ENCODE measurements at regions not wholly inside any gene's neighbourhood (a gene's known extent, or its start where the extent isn't known, plus 50 kb on each side); places are given as distances from the start of the nearest gene placed in this dataset.
"Not testable (repeated sequence)": the region's sequence is repeated elsewhere in the genome, so short reads cannot be mapped to it uniquely, and the experiment has no call there.

- no peaks in the 10 kb centered on the region for H3K9me3 ChIP-seq (ENCODE audit: control insufficient read depth, low read length)
- H3K4me3 ChIP-seq (ENCODE audit: insufficient read depth, low read depth, low read length), result no peak overlapping the region
- H3K4me1 ChIP-seq (ENCODE audit: control insufficient read depth, insufficient read depth, low read length), result no peaks in the 10 kb centered on the region
- WGBS, 2 experiments, result 83 to 96% methylated on average over 2 of the region's 2 CpGs
- H3K27ac ChIP-seq (ENCODE audit: insufficient read depth, low read depth, low read length, poor library complexity, severe bottlenecking), result no peak overlapping the region
- H3K27me3 ChIP-seq (ENCODE audit: control insufficient read depth, insufficient read depth, low read length, poor library complexity, severe bottlenecking), result no peaks in the 10 kb centered on the region
- no peaks in the 10 kb centered on the region for H3K36me3 ChIP-seq (ENCODE audit: control insufficient read depth, insufficient read depth, low read length)
Measured at GRCh38 chr9:30078195-30078594, 2306.2 kb upstream of the ACO1 start.

GRCh38 chr9:30089428-30089827 lies 2295.0 kb upstream of the ACO1 start:
- WGBS, 2 experiments, result 92 to 95% methylated on average over 5 of the region's 5 CpGs

GRCh38 chr9:30103647-30104394 lies 2280.6 kb upstream of the ACO1 start:
- H3K36me3 ChIP-seq (ENCODE audit: control insufficient read depth, insufficient read depth, low read length), result no peaks in the 10 kb centered on the region
- H3K4me1 ChIP-seq (ENCODE audit: control insufficient read depth, insufficient read depth, low read length), result no peaks in the 10 kb centered on the region
- H3K9me3 ChIP-seq (ENCODE audit: control insufficient read depth, low read length), result no peaks in the 10 kb centered on the region
- H3K27me3 ChIP-seq (ENCODE audit: control insufficient read depth, insufficient read depth, low read length, poor library complexity, severe bottlenecking), result no peaks in the 10 kb centered on the region
- WGBS, 2 experiments, result 89 to 100% methylated on average over 1 of the region's 2 CpGs
- no peak overlapping the region for H3K27ac ChIP-seq (ENCODE audit: insufficient read depth, low read depth, low read length, poor library complexity, severe bottlenecking)
- H3K4me3 ChIP-seq (ENCODE audit: insufficient read depth, low read depth, low read length), result no peak overlapping the region

More at GRCh38 chr9:30089428-30089827, 2295.0 kb upstream of the ACO1 start:
- H3K36me3 ChIP-seq (ENCODE audit: control insufficient read depth, insufficient read depth, low read length), result no peaks in the 10 kb centered on the region
- no peaks in the 10 kb centered on the region for H3K9me3 ChIP-seq (ENCODE audit: control insufficient read depth, low read length)
- no peak overlapping the region for H3K27ac ChIP-seq (ENCODE audit: insufficient read depth, low read depth, low read length, poor library complexity, severe bottlenecking)
- H3K4me3 ChIP-seq (ENCODE audit: insufficient read depth, low read depth, low read length), result no peak overlapping the region
- H3K27me3 ChIP-seq (ENCODE audit: control insufficient read depth, insufficient read depth, low read length, poor library complexity, severe bottlenecking), result no peaks in the 10 kb centered on the region
- H3K4me1 ChIP-seq (ENCODE audit: control insufficient read depth, insufficient read depth, low read length), result no peaks in the 10 kb centered on the region

GRCh38 chr9:30107134-30107533 lies 2277.3 kb upstream of the ACO1 start:
- H3K27me3 ChIP-seq (ENCODE audit: control insufficient read depth, insufficient read depth, low read length, poor library complexity, severe bottlenecking); H3K36me3 ChIP-seq (ENCODE audit: control insufficient read depth, insufficient read depth, low read length); H3K9me3 ChIP-seq (ENCODE audit: control insufficient read depth, low read length); H3K4me1 ChIP-seq (ENCODE audit: control insufficient read depth, insufficient read depth, low read length); H3K4me3 ChIP-seq (ENCODE audit: insufficient read depth, low read depth, low read length); H3K27ac ChIP-seq (ENCODE audit: insufficient read depth, low read depth, low read length, poor library complexity, severe bottlenecking): not testable (repeated sequence)
- 92 to 96% methylated on average over 7 of the region's 8 CpGs for WGBS, 2 experiments

GRCh38 chr9:30116673-30117217 lies 2267.7 kb upstream of the ACO1 start:
- H3K4me1 ChIP-seq (ENCODE audit: control insufficient read depth, insufficient read depth, low read length), result no peaks in the 10 kb centered on the region
- H3K27ac ChIP-seq (ENCODE audit: insufficient read depth, low read depth, low read length, poor library complexity, severe bottlenecking), result no peak overlapping the region
- WGBS, 2 experiments, result 84 to 90% methylated on average over 3 of the region's 3 CpGs
- no peak overlapping the region for H3K4me3 ChIP-seq (ENCODE audit: insufficient read depth, low read depth, low read length)
- H3K27me3 ChIP-seq (ENCODE audit: control insufficient read depth, insufficient read depth, low read length, poor library complexity, severe bottlenecking), result no peaks in the 10 kb centered on the region
- no peaks in the 10 kb centered on the region for H3K9me3 ChIP-seq (ENCODE audit: control insufficient read depth, low read length)
- no peaks in the 10 kb centered on the region for H3K36me3 ChIP-seq (ENCODE audit: control insufficient read depth, insufficient read depth, low read length)

GRCh38 chr9:30120666-30121065 lies 2263.8 kb upstream of the ACO1 start:
- no peak overlapping the region for H3K4me3 ChIP-seq (ENCODE audit: insufficient read depth, low read depth, low read length)
- no peaks in the 10 kb centered on the region for H3K4me1 ChIP-seq (ENCODE audit: control insufficient read depth, insufficient read depth, low read length)
- WGBS, 2 experiments, result 87 to 90% methylated on average over 5 of the region's 5 CpGs
- H3K36me3 ChIP-seq (ENCODE audit: control insufficient read depth, insufficient read depth, low read length), result no peaks in the 10 kb centered on the region
- H3K9me3 ChIP-seq (ENCODE audit: control insufficient read depth, low read length), result no peaks in the 10 kb centered on the region
- H3K27me3 ChIP-seq (ENCODE audit: control insufficient read depth, insufficient read depth, low read length, poor library complexity, severe bottlenecking), result no peaks in the 10 kb centered on the region
- no peak overlapping the region for H3K27ac ChIP-seq (ENCODE audit: insufficient read depth, low read depth, low read length, poor library complexity, severe bottlenecking)

- Histone ChIP-seq H3K4me1 (ENCODE audit: control insufficient read depth, insufficient read depth, low read length) (no peaks in the 10 kb centered on the region), H3K4me3 (ENCODE audit: insufficient read depth, low read depth, low read length) (no peak overlapping the region), H3K27ac (ENCODE audit: insufficient read depth, low read depth, low read length, poor library complexity, severe bottlenecking) (no peak overlapping the region), H3K27me3 (ENCODE audit: control insufficient read depth, insufficient read depth, low read length, poor library complexity, severe bottlenecking) (no peaks in the 10 kb centered on the region), H3K36me3 (ENCODE audit: control insufficient read depth, insufficient read depth, low read length) (no peaks in the 10 kb centered on the region), H3K9me3 (ENCODE audit: control insufficient read depth, low read length) (no peaks in the 10 kb centered on the region)
- 93 to 95% methylated on average over 4 of the region's 4 CpGs for WGBS, 2 experiments
Measured at GRCh38 chr9:30121611-30122010, 2262.8 kb upstream of the ACO1 start.

- no peaks in the 10 kb centered on the region for H3K36me3 ChIP-seq (ENCODE audit: control insufficient read depth, insufficient read depth, low read length)
- no peaks in the 10 kb centered on the region for H3K4me1 ChIP-seq (ENCODE audit: control insufficient read depth, insufficient read depth, low read length)
- no peaks in the 10 kb centered on the region for H3K27me3 ChIP-seq (ENCODE audit: control insufficient read depth, insufficient read depth, low read length, poor library complexity, severe bottlenecking)
- H3K9me3 ChIP-seq (ENCODE audit: control insufficient read depth, low read length), result no peaks in the 10 kb centered on the region
- no peak overlapping the region for H3K27ac ChIP-seq (ENCODE audit: insufficient read depth, low read depth, low read length, poor library complexity, severe bottlenecking)
- no peak overlapping the region for H3K4me3 ChIP-seq (ENCODE audit: insufficient read depth, low read depth, low read length)
Measured at GRCh38 chr9:30125881-30126280, 2258.6 kb upstream of the ACO1 start.

GRCh38 chr9:30127371-30127770 lies 2257.1 kb upstream of the ACO1 start:
- H3K27ac ChIP-seq (ENCODE audit: insufficient read depth, low read depth, low read length, poor library complexity, severe bottlenecking), result no peak overlapping the region

GRCh38 chr9:30140407-30140806 lies 2244.0 kb upstream of the ACO1 start:
- H3K4me3 ChIP-seq (ENCODE audit: insufficient read depth, low read depth, low read length), result no peak overlapping the region
- 94 to 98% methylated on average over 2 of the region's 2 CpGs for WGBS, 2 experiments

More at GRCh38 chr9:30127371-30127770, 2257.1 kb upstream of the ACO1 start:
- Histone ChIP-seq H3K4me1 (ENCODE audit: control insufficient read depth, insufficient read depth, low read length) (no peaks in the 10 kb centered on the region), H3K36me3 (ENCODE audit: control insufficient read depth, insufficient read depth, low read length) (no peaks in the 10 kb centered on the region), H3K27me3 (ENCODE audit: control insufficient read depth, insufficient read depth, low read length, poor library complexity, severe bottlenecking) (no peaks in the 10 kb centered on the region), H3K9me3 (ENCODE audit: control insufficient read depth, low read length) (no peaks in the 10 kb centered on the region), H3K4me3 (ENCODE audit: insufficient read depth, low read depth, low read length) (no peak overlapping the region)

More at GRCh38 chr9:30140407-30140806, 2244.0 kb upstream of the ACO1 start:
- H3K36me3 ChIP-seq (ENCODE audit: control insufficient read depth, insufficient read depth, low read length), result no peaks in the 10 kb centered on the region
- H3K27ac ChIP-seq (ENCODE audit: insufficient read depth, low read depth, low read length, poor library complexity, severe bottlenecking), result no peak overlapping the region
- no peaks in the 10 kb centered on the region for H3K4me1 ChIP-seq (ENCODE audit: control insufficient read depth, insufficient read depth, low read length)
- H3K27me3 ChIP-seq (ENCODE audit: control insufficient read depth, insufficient read depth, low read length, poor library complexity, severe bottlenecking), result no peaks in the 10 kb centered on the region
- H3K9me3 ChIP-seq (ENCODE audit: control insufficient read depth, low read length), result no peaks in the 10 kb centered on the region

All from ectodermal cell (in vitro differentiated cells).